ENCODE measurements at regions not wholly inside any gene's neighbourhood (a gene's known extent, or its start where the extent isn't known, plus 50 kb on each side); places are given as distances from the start of the nearest gene placed in this dataset.

- TF ChIP-seq SP1 (IDR thresholded peaks at IDR 0.05) (no peak), ARNT (IDR thresholded peaks at IDR 0.05) (no peak), ZNF384 (IDR thresholded peaks at IDR 0.05) (no peak), FOXK2 (IDR thresholded peaks at IDR 0.05) (no peak), BHLHE40 (IDR thresholded peaks at IDR 0.05; ENCODE audit: borderline replicate concordance) (no peak), TARDBP (IDR thresholded peaks at IDR 0.05) (no peak)
Measured at GRCh38 chr18:78429127-78430108, 550.2 kb upstream of the SALL3 start.
